GM12892 (cell line): ENCODE measurements at regions not wholly inside any gene's neighbourhood (a gene's known extent, or its start where the extent isn't known, plus 50 kb on each side); places are given as distances from the start of the nearest gene placed in this dataset.

Source experiments
- POLR2A ChIP-seq: IDR thresholded peaks from 2 replicates; pipeline ENCODE4 v1.6.1; 2011; ENCODE audit warnings: low read depth, low read length, control low read depth
- POLR2AphosphoS5 ChIP-seq: IDR thresholded peaks from 2 replicates; pipeline ENCODE4 v1.6.1; 2011; ENCODE audit warnings: low read depth, low read length, control low read depth
- TAF1 ChIP-seq: IDR thresholded peaks from 2 replicates; pipeline ENCODE4 v1.6.1; 2011; ENCODE audit warnings: low read depth, mild to moderate bottlenecking, control low read depth, low read length, borderline replicate concordance

- TF ChIP-seq POLR2A (no peak), POLR2AphosphoS5 (no peak), TAF1 (no peak)
Observed at GRCh38 chr11:112540261-112540660, 279.6 kb upstream of the PLET1 start.
